ENCODE measurements at regions not wholly inside any gene's neighbourhood (a gene's known extent, or its start where the extent isn't known, plus 50 kb on each side); places are given as distances from the start of the nearest gene placed in this dataset.

DNA sequence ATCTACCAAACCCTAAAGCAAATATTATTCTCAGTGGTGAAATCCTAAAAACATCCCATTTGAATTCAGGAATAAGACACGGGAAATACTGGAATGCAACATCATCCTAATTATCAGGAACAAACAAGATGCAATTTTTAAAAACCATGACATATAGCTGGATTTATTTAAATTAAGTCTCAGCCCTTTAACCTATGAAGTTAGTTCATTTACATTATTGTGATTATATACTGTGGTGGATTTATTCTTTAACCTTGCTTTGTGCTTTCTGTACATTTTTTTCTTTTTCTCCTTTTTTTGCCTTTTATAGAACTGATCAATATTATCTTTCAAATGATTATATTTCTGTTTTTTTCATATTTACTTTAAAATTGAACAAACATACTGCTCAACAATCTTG is 59.8 kb upstream of the ARMC2 start:
- TF ChIP-seq SP1 (IDR thresholded peaks at IDR 0.05) (no peak), PKNOX1 (IDR thresholded peaks at IDR 0.05) (no peak), FOXM1 (IDR thresholded peaks at IDR 0.05; ENCODE audit: borderline replicate concordance) (no peak), CTBP1 (IDR thresholded peaks at IDR 0.05; ENCODE audit: borderline replicate concordance) (no peak), ZNF384 (IDR thresholded peaks at IDR 0.05) (no peak), TARDBP (IDR thresholded peaks at IDR 0.05) (no peak), NFRKB (IDR thresholded peaks at IDR 0.05) (no peak), ELF4 (IDR thresholded peaks at IDR 0.05) (no peak), BHLHE40 (IDR thresholded peaks at IDR 0.05; ENCODE audit: borderline replicate concordance) (no peak), L3MBTL2 (conservative IDR thresholded peaks at IDR 0.05) (no peak)

Data from HEK293T (cell line).